Muscle of leg (tissue), 3 donors: ENCODE measurements at regions not wholly inside any gene's neighbourhood (a gene's known extent, or its start where the extent isn't known, plus 50 kb on each side); places are given as distances from the start of the nearest gene placed in this dataset.
A peak's percentile ranks its signal among the peaks of the same experiment; 100 is the strongest.
"Not testable (repeated sequence)": the region's sequence is repeated elsewhere in the genome, so short reads cannot be mapped to it uniquely, and the experiment has no call there.

ENCODE experiments used
- DNase-seq: peaks from one replicate; pipeline ENCODE4 v3.0.0; 2013
- H3K27ac ChIP-seq: one replicate; pipeline ENCODE4 v1.5.1; 2013; ENCODE audit warnings: mild to moderate bottlenecking, low read length, control low read depth
- H3K27me3 ChIP-seq: one replicate; pipeline ENCODE4 v1.6.1; 2013; ENCODE audit warnings: low read length; ENCODE audit not compliant: control insufficient read depth, insufficient read depth
- H3K36me3 ChIP-seq: one replicate; pipeline ENCODE4 v1.6.1; 2013; ENCODE audit warnings: low read length; ENCODE audit not compliant: control insufficient read depth, insufficient read depth
- H3K4me1 ChIP-seq: one replicate; pipeline ENCODE4 v1.6.1; 2013; ENCODE audit warnings: low read length; ENCODE audit not compliant: control insufficient read depth, insufficient read depth
- H3K4me3 ChIP-seq: one replicate; pipeline ENCODE4 v1.5.1; 2013; ENCODE audit warnings: low read length, control low read depth
- H3K9me3 ChIP-seq: replicated peaks from 2 replicates; pipeline ENCODE4 v1.6.1; 2013; ENCODE audit warnings: low read depth, low read length; ENCODE audit not compliant: control insufficient read depth
- WGBS: methylation state at CpG from one replicate; pipeline ENCODE4 v1.1.5; 2013; ENCODE audit warnings: missing lambda C conversion rate; ENCODE audit not compliant: insufficient coverage; 5-methylcytosine and 5-hydroxymethylcytosine counted together

GRCh38 chr13:90641884-90642283 is 705.6 kb upstream of the MIR17HG start:
- H3K27me3 ChIP-seq: no peaks in the 10 kb centered on the region
- H3K4me3 ChIP-seq: no peak overlapping the region
- WGBS: 67% methylated on average over 2 of the region's 2 CpGs
- DNase-seq: no peak
- H3K4me1 ChIP-seq: no peaks in the 10 kb centered on the region
- no peak overlapping the region for H3K27ac ChIP-seq
- no peaks in the 10 kb centered on the region for H3K9me3 ChIP-seq
- no peaks in the 10 kb centered on the region for H3K36me3 ChIP-seq

GRCh38 chr13:90645582-90645981 is 701.9 kb upstream of the MIR17HG start:
- no peaks in the 10 kb centered on the region for H3K9me3 ChIP-seq
- DNase-seq: no peak
- H3K27ac ChIP-seq: no peak overlapping the region
- H3K4me1 ChIP-seq: no peaks in the 10 kb centered on the region
- no peaks in the 10 kb centered on the region for H3K36me3 ChIP-seq
- no peak overlapping the region for H3K4me3 ChIP-seq
- no peaks in the 10 kb centered on the region for H3K27me3 ChIP-seq
- WGBS: no CpG with 5 or more reads among the region's 1 CpG

GRCh38 chr13:90648497-90648896 is 699.0 kb upstream of the MIR17HG start:
- Histone ChIP-seq H3K27ac (no peak overlapping the region), H3K9me3 (peaks cover 4% of the 10 kb centered on the region), H3K36me3 (no peaks in the 10 kb centered on the region)

GRCh38 chr13:90652036-90652435 is 695.5 kb upstream of the MIR17HG start:
- H3K4me3 ChIP-seq: no peak overlapping the region
- H3K27me3 ChIP-seq: no peaks in the 10 kb centered on the region
- no peak overlapping the region for H3K27ac ChIP-seq
- DNase-seq: no peak
- H3K9me3 ChIP-seq: peaks cover 4% of the 10 kb centered on the region
- H3K4me1 ChIP-seq: no peaks in the 10 kb centered on the region
- H3K36me3 ChIP-seq: no peaks in the 10 kb centered on the region

More at GRCh38 chr13:90648497-90648896, 699.0 kb upstream of the MIR17HG start:
- no peak for DNase-seq
- Histone ChIP-seq H3K27me3 (no peaks in the 10 kb centered on the region), H3K4me1 (no peaks in the 10 kb centered on the region), H3K4me3 (no peak overlapping the region)

GRCh38 chr13:90654970-90655369 is 692.5 kb upstream of the MIR17HG start:
- no peaks in the 10 kb centered on the region for H3K27me3 ChIP-seq
- no peak for DNase-seq
- H3K4me3 ChIP-seq: no peak overlapping the region
- no peaks in the 10 kb centered on the region for H3K4me1 ChIP-seq
- H3K36me3 ChIP-seq: no peaks in the 10 kb centered on the region
- no CpG with 5 or more reads among the region's 1 CpG for WGBS
- H3K9me3 ChIP-seq: peaks cover 4% of the 10 kb centered on the region
- H3K27ac ChIP-seq: no peak overlapping the region

GRCh38 chr13:90664200-90664599 is 683.3 kb upstream of the MIR17HG start:
- H3K4me1 ChIP-seq, DNase-seq, H3K36me3 ChIP-seq, H3K4me3 ChIP-seq, H3K27me3 ChIP-seq, H3K9me3 ChIP-seq, H3K27ac ChIP-seq: not testable (repeated sequence)
- 94% methylated on average over 11 of the region's 14 CpGs for WGBS

- WGBS: 100% methylated on average over 1 of the region's 1 CpG
- DNase-seq: no peak
- Histone ChIP-seq H3K27ac (no peak overlapping the region), H3K27me3 (no peaks in the 10 kb centered on the region), H3K9me3 (no peaks in the 10 kb centered on the region), H3K4me3 (no peak overlapping the region), H3K4me1 (no peaks in the 10 kb centered on the region), H3K36me3 (no peaks in the 10 kb centered on the region)
These were observed 673.7 kb upstream of the MIR17HG start for GRCh38 chr13:90673746-90674145.

GRCh38 chr13:90675129-90675528 is 672.4 kb upstream of the MIR17HG start:
- DNase-seq: no peak
- Histone ChIP-seq H3K4me3 (no peak overlapping the region), H3K36me3 (no peaks in the 10 kb centered on the region), H3K4me1 (no peaks in the 10 kb centered on the region), H3K9me3 (no peaks in the 10 kb centered on the region), H3K27me3 (no peaks in the 10 kb centered on the region), H3K27ac (no peak overlapping the region)
- WGBS: no CpG with 5 or more reads among the region's 2 CpGs

GRCh38 chr13:90680826-90681225 is 666.7 kb upstream of the MIR17HG start:
- Histone ChIP-seq H3K4me3 (no peak overlapping the region), H3K4me1 (no peaks in the 10 kb centered on the region), H3K9me3 (no peaks in the 10 kb centered on the region), H3K27me3 (no peaks in the 10 kb centered on the region), H3K27ac (no peak overlapping the region), H3K36me3 (no peaks in the 10 kb centered on the region)
- DNase-seq: no peak
- WGBS: no CpG with 5 or more reads among the region's 3 CpGs

- H3K4me3 ChIP-seq: no peak overlapping the region
- H3K27ac ChIP-seq: no peak overlapping the region
- H3K27me3 ChIP-seq: no peaks in the 10 kb centered on the region
- no peaks in the 10 kb centered on the region for H3K4me1 ChIP-seq
- H3K9me3 ChIP-seq: no peaks in the 10 kb centered on the region
- peak; percentile 20 for DNase-seq
- no peaks in the 10 kb centered on the region for H3K36me3 ChIP-seq
- 66% methylated on average over 4 of the region's 6 CpGs for WGBS
These were observed 663.8 kb upstream of the MIR17HG start for GRCh38 chr13:90683711-90684131.

- Histone ChIP-seq H3K27ac (no peak overlapping the region), H3K4me3 (no peak overlapping the region), H3K9me3 (no peaks in the 10 kb centered on the region), H3K36me3 (no peaks in the 10 kb centered on the region), H3K27me3 (no peaks in the 10 kb centered on the region), H3K4me1 (no peaks in the 10 kb centered on the region)
- 100% methylated on average over 1 of the region's 3 CpGs for WGBS
- no peak for DNase-seq
These were observed 661.0 kb upstream of the MIR17HG start for GRCh38 chr13:90686442-90686841.
